C1 segment of cervical spinal cord (tissue), 14 donors: ENCODE measurements at regions not wholly inside any gene's neighbourhood (a gene's known extent, or its start where the extent isn't known, plus 50 kb on each side); places are given as distances from the start of the nearest gene placed in this dataset.

ENCODE experiments used
- DNase-seq, 14 donors: peaks; one replicate each; lab custom pipeline; 2025; lab: John Stamatoyannopoulos, UW

GRCh38 chr12:89016970-89017778 is 335.1 kb downstream of the DUSP6 start:
- peak in 2 of 14 donors; percentile 14 to 23 for DNase-seq

- DNase-seq: no peak
These were observed 336.9 kb downstream of the DUSP6 start for GRCh38 chr12:89015419-89015818.

- DNase-seq: no peak
These were observed 353.9 kb downstream of the DUSP6 start for GRCh38 chr12:88998421-88998820.

- DNase-seq: no peak
These were observed 356.0 kb downstream of the DUSP6 start for GRCh38 chr12:88996200-88996788.

- no peak for DNase-seq
These were observed 357.3 kb downstream of the DUSP6 start for GRCh38 chr12:88994971-88995370.

- no peak for DNase-seq
These were observed 357.8 kb downstream of the DUSP6 start for GRCh38 chr12:88994537-88994936.

GRCh38 chr12:88993651-88994050 is 358.6 kb downstream of the DUSP6 start:
- DNase-seq: no peak

- DNase-seq: no peak
These were observed 366.2 kb downstream of the DUSP6 start for GRCh38 chr12:88986056-88986455.

- DNase-seq: no peak
These were observed 366.7 kb downstream of the DUSP6 start for GRCh38 chr12:88985631-88986030.

- DNase-seq: no peak
These were observed 367.3 kb downstream of the DUSP6 start for GRCh38 chr12:88985011-88985410.

- DNase-seq: no peak
These were observed 369.6 kb downstream of the DUSP6 start for GRCh38 chr12:88982694-88983093.

GRCh38 chr12:88977115-88977514 is 375.2 kb downstream of the DUSP6 start:
- no peak for DNase-seq

- DNase-seq: no peak
These were observed 378.3 kb downstream of the DUSP6 start for GRCh38 chr12:88973998-88974397.

GRCh38 chr12:88970740-88971139 is 381.6 kb downstream of the DUSP6 start:
- no peak for DNase-seq

GRCh38 chr12:88969127-88969526 is 383.2 kb downstream of the DUSP6 start:
- no peak for DNase-seq

- no peak for DNase-seq
These were observed 380.1 kb upstream of the KITLG start for GRCh38 chr12:88960213-88960878.

GRCh38 chr12:88958946-88959345 is 378.7 kb upstream of the KITLG start:
- no peak for DNase-seq

GRCh38 chr12:88958153-88958552 is 377.9 kb upstream of the KITLG start:
- no peak for DNase-seq

GRCh38 chr12:88957358-88957757 is 377.1 kb upstream of the KITLG start:
- DNase-seq: no peak

- DNase-seq: no peak
These were observed 375.3 kb upstream of the KITLG start for GRCh38 chr12:88955531-88955930.

- DNase-seq: no peak
These were observed 372.8 kb upstream of the KITLG start for GRCh38 chr12:88953029-88953586.

GRCh38 chr12:88952562-88952942 is 372.3 kb upstream of the KITLG start:
- no peak for DNase-seq
